HepG2 (cell line): ENCODE measurements at regions not wholly inside any gene's neighbourhood (a gene's known extent, or its start where the extent isn't known, plus 50 kb on each side); places are given as distances from the start of the nearest gene placed in this dataset.

Experiments
- HNRNPUL1 ChIP-seq: fragments of 200-400 bp; formaldehyde crosslinking; IDR thresholded peaks from 2 replicates; pipeline ENCODE4 v1.6.1; 2017; ENCODE audit warnings: low read depth, mild to moderate bottlenecking, low read length, moderate library complexity
- NR2F2 ChIP-seq: IDR thresholded peaks from 2 replicates; pipeline ENCODE4 v1.6.1; 2012; ENCODE audit warnings: low read depth, inconsistent platforms, borderline replicate concordance
- SMC3 ChIP-seq: IDR thresholded peaks from 2 replicates; pipeline ENCODE4 v1.6.1; 2011; ENCODE audit warnings: low read length, improper control_type of control experiment
- STAG1 ChIP-seq: sonication (generic); formaldehyde crosslinking; IDR thresholded peaks from 2 replicates; pipeline ENCODE4 v1.4.0; 2020; ENCODE audit warnings: missing genetic modification reagents
- TMF1 ChIP-seq: sonication (generic); formaldehyde crosslinking; IDR thresholded peaks from 2 replicates; pipeline ENCODE4 v1.8.1; 2022; ENCODE audit warnings: low read depth, missing genetic modification reagents
- ZNF615 ChIP-seq: sonication (generic); formaldehyde crosslinking; IDR thresholded peaks from 2 replicates; pipeline ENCODE4 v1.5.0; 2020; ENCODE audit warnings: mild to moderate bottlenecking, missing genetic modification reagents, borderline replicate concordance

- TF ChIP-seq NR2F2 (no peak), SMC3 (no peak), ZNF615 (CRISPR knock-in tag) (no peak), HNRNPUL1 (no peak), STAG1 (no peak), TMF1 (no peak)
These were observed 455.0 kb upstream of the TMPO start for GRCh38 chr12:98060411-98060810.
